22Rv1 (cell line): ENCODE measurements at regions not wholly inside any gene's neighbourhood (a gene's known extent, or its start where the extent isn't known, plus 50 kb on each side); places are given as distances from the start of the nearest gene placed in this dataset.

Experiments used
- CTCF ChIP-seq: fragments of 450-650 bp; IDR thresholded peaks from 2 replicates; pipeline ENCODE4 v1.5.1; 2017; ENCODE audit warnings: mild to moderate bottlenecking
- ZFX ChIP-seq: fragments of 450-650 bp; IDR thresholded peaks from 2 replicates; pipeline ENCODE4 v1.6.1; 2017; ENCODE audit warnings: antibody characterized with exemption, borderline replicate concordance

- no peak for TF ChIP-seq CTCF
- TF ChIP-seq ZFX: no peak
Observed at GRCh38 chr5:125558466-125558865, 812.0 kb upstream of the ZNF608 start.
